Activated CD4-positive, alpha-beta T cell treated with anti-CD3 and anti-CD28 coated beads, Interleukin-2, amount 50 U/mL, for 1 hour (primary cell): ENCODE measurements at regions not wholly inside any gene's neighbourhood (a gene's known extent, or its start where the extent isn't known, plus 50 kb on each side); places are given as distances from the start of the nearest gene placed in this dataset.

Source experiments
- DNase-seq: peaks from one replicate; pipeline ENCODE4 v3.0.0-alpha.2; 2020

DNA sequence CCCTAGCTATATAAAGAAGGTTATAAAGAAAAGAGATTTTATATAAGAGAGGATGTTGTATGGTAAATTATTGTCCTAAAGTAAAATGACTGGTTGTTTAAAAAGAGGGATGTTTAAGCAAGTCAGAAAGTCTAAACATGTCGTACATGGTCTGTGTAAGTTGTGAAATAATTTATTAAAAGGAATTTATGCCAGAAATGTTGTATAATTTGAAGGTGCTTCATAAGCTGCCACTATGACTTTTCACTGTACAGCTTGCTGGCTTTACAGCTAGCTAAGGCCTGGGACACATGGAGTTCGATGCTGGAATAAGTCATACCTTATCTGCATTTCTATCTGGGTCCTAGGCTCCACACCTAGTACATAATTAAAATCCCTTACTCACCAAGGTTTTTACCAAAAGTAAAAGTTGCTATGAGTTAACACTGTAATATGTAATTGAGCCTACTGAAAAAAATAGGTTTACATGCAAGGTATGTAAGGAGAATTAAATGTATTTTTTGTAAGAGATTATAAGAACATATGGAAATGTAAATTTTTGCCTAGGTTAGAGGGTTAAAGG, 59.0 kb upstream of the EDEM3 start:
- no peak for DNase-seq

- no peak for DNase-seq
These were observed 56.9 kb upstream of the EDEM3 start for GRCh38 chr1:184811439-184812111.

DNA sequence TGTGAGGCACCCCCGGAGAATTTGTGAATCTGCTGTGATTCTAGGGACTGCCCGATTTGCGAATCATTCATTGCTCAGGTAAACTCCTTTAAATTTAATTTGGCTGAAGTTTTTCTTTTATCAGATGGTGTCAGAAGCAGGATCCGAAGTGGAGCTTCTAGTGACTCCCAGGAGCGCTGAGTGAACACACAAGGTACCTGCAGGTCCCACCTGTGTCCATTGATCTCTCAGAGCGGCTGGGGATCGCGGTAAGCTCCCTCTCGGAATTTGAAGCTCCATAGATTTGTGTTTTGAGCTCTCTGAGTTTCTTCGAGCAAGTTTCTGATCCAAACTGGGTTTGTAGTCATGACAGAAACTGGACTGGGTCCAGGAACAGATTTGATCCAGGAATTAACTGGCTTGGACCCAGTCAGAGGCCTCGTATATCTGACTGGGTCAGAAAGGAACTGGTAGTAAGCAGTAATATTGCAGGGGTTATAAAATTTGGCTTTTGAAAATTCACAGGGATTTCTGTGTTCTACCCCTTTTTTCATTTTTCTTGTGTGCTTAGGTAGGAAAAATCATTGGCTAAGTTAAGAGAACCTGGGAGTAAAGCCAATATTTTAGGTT, 56.2 kb upstream of the EDEM3 start:
- DNase-seq, result no peak

DNA sequence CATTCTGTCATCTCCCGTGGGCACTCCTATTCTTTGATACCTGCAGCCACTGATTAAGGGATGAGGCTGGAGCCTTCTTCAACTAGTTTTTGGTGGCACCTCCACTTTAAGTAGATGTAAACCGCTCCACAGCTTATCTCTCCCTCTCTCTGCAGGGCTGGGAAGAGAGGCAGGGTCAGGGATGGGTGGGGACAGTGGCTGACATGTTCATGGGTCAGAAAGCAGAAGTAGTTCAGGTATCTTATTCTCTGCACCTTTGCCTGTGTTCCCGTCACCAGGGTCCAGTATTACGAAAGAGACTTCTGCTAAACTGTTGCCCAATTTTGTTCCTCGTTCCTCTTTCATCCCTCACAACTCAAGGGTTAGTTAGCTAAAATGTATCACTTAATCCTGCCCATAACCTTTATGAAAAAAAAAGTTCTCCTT, 51.7 kb upstream of the EDEM3 start:
- DNase-seq, result no peak

DNA sequence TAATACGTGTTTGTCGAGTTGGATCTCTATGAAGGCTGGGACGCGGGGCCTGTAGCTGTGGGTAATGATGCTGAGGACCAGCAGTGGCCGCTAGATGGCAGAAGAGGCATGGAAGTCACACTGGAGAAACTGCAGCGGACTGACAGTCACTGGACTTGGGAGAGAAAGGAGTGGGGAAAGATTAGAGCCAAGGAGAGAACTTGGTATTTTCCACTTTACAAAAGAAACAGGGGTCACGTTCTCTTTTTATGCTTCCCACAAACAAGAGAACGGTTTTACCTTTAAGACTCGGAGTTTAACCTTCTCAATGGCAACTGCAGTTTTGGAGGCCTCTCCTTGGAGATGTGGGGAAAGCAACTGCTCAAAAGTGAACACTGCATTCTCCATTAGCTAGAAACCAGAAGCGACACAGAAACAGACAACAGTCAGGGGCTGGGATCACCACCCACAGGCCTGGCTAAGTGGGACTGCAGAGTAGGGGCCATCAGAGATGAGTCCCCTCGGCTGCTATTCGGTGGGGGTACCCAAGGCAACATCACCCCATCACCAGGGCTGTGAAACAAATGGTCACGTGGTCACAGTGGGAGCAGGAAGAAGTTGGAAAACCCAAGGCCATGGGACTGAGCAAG, 51.1 kb upstream of the EDEM3 start:
- peak; percentile 85 for DNase-seq
